ENCODE measurements at regions not wholly inside any gene's neighbourhood (a gene's known extent, or its start where the extent isn't known, plus 50 kb on each side); places are given as distances from the start of the nearest gene placed in this dataset.

GRCh38 chr1:220372451-220372850 lies 100.2 kb upstream of the RAB3GAP2 start:
- Mint-ChIP-seq H3K4me3 (no peak overlapping the region), H3K36me3 (no peaks in the 10 kb centered on the region), H3K4me1 (no peaks in the 10 kb centered on the region), H3K27ac (no peak overlapping the region), H3K9me3 (peaks cover 0 to 4% (median under 1%) of the 10 kb centered on the region in 8 donors), H3K27me3 (peaks cover 6 to 8% of the 10 kb centered on the region in 2 donors)
- Histone ChIP-seq H3K4me3 (ENCODE audit: low read length in 2 of 2) (no peak overlapping the region), H3K9me3 (ENCODE audit: control insufficient read depth in 1 of 2, low read length in 2 of 2) (no peaks in the 10 kb centered on the region), H3K27ac (ENCODE audit: low read depth, low read length) (no peak overlapping the region), H3K27me3 (ENCODE audit: insufficient read depth, low read length) (no peaks in the 10 kb centered on the region), H3K36me3 (ENCODE audit: insufficient read depth, low read length) (no peaks in the 10 kb centered on the region), H3K4me1 (ENCODE audit: insufficient read depth, low read length) (no peaks in the 10 kb centered on the region)
- no peak for DNase-seq
- POLR2A ChIA-PET (ENCODE audit: partially characterized antibody), result no interaction called here
- CTCF ChIA-PET (ENCODE audit: partially characterized antibody), result interaction anchor here (0.9 kb wide), 1 partner anchor 10 kb away, joined by 3 read pairs; no protein-coding TSS in a partner anchor
- intact Hi-C loops (cut with micrococcal nuclease), result no loop called here

- no peak for DNase-seq
- no peaks in the 10 kb centered on the region for H3K9me3 ChIP-seq (ENCODE audit: control insufficient read depth in 1 of 2, low read length in 2 of 2)
- Mint-ChIP-seq H3K9me3 (peaks cover 0 to 9% (median 2%) of the 10 kb centered on the region in 8 donors), H3K27ac (no peak overlapping the region), H3K27me3 (peaks cover 5 to 9% of the 10 kb centered on the region in 2 donors), H3K36me3 (no peaks in the 10 kb centered on the region), H3K4me1 (no peaks in the 10 kb centered on the region), H3K4me3 (no peak overlapping the region)
- H3K27ac ChIP-seq (ENCODE audit: low read depth, low read length), result no peak overlapping the region
- intact Hi-C loops (cut with micrococcal nuclease), result no loop called here
- ChIA-PET POLR2A (ENCODE audit: partially characterized antibody) (no interaction called here), CTCF (ENCODE audit: partially characterized antibody) (no interaction called here)
- H3K27me3 ChIP-seq (ENCODE audit: insufficient read depth, low read length), result no peaks in the 10 kb centered on the region
- H3K4me1 ChIP-seq (ENCODE audit: insufficient read depth, low read length), result no peaks in the 10 kb centered on the region
- no peak overlapping the region for H3K4me3 ChIP-seq (ENCODE audit: low read length in 2 of 2)
- H3K36me3 ChIP-seq (ENCODE audit: insufficient read depth, low read length), result no peaks in the 10 kb centered on the region
These were observed 99.1 kb upstream of the RAB3GAP2 start for GRCh38 chr1:220371324-220371723.

GRCh38 chr1:220370041-220370700 lies 97.9 kb upstream of the RAB3GAP2 start:
- Mint-ChIP-seq H3K36me3 (no peaks in the 10 kb centered on the region), H3K27me3 (peaks cover 5 to 7% of the 10 kb centered on the region in 2 donors), H3K27ac (no peak overlapping the region), H3K4me1 (no peaks in the 10 kb centered on the region), H3K4me3 (no peak overlapping the region), H3K9me3 (peaks cover 0 to 12% (median 2%) of the 10 kb centered on the region in 8 donors)
- CTCF ChIA-PET (ENCODE audit: partially characterized antibody), result no interaction called here
- no peaks in the 10 kb centered on the region for H3K27me3 ChIP-seq (ENCODE audit: insufficient read depth, low read length)
- DNase-seq, result no peak
- H3K27ac ChIP-seq (ENCODE audit: low read depth, low read length), result no peak overlapping the region
- no peaks in the 10 kb centered on the region for H3K4me1 ChIP-seq (ENCODE audit: insufficient read depth, low read length)
- POLR2A ChIA-PET (ENCODE audit: partially characterized antibody), result no interaction called here
- no peaks in the 10 kb centered on the region for H3K9me3 ChIP-seq (ENCODE audit: control insufficient read depth in 1 of 2, low read length in 2 of 2)
- no peaks in the 10 kb centered on the region for H3K36me3 ChIP-seq (ENCODE audit: insufficient read depth, low read length)
- intact Hi-C loops (cut with micrococcal nuclease), result no loop called here
- H3K4me3 ChIP-seq (ENCODE audit: low read length in 2 of 2), result no peak overlapping the region

GRCh38 chr1:220369511-220369910 lies 97.3 kb upstream of the RAB3GAP2 start:
- Histone ChIP-seq H3K27ac (ENCODE audit: low read depth, low read length) (no peak overlapping the region), H3K4me3 (ENCODE audit: low read length in 2 of 2) (no peak overlapping the region), H3K9me3 (ENCODE audit: control insufficient read depth in 1 of 2, low read length in 2 of 2) (no peaks in the 10 kb centered on the region), H3K27me3 (ENCODE audit: insufficient read depth, low read length) (no peaks in the 10 kb centered on the region), H3K4me1 (ENCODE audit: insufficient read depth, low read length) (no peaks in the 10 kb centered on the region), H3K36me3 (ENCODE audit: insufficient read depth, low read length) (no peaks in the 10 kb centered on the region)
- no peak overlapping the region for H3K27ac Mint-ChIP-seq
- H3K36me3 Mint-ChIP-seq, result no peaks in the 10 kb centered on the region
- H3K4me1 Mint-ChIP-seq, result no peaks in the 10 kb centered on the region
- peaks cover 0 to 12% (median 4%) of the 10 kb centered on the region in 8 donors for H3K9me3 Mint-ChIP-seq
- no peak for DNase-seq
- POLR2A ChIA-PET (ENCODE audit: partially characterized antibody), result no interaction called here
- CTCF ChIA-PET (ENCODE audit: partially characterized antibody), result no interaction called here
- intact Hi-C loops (cut with micrococcal nuclease), result no loop called here
- no peak overlapping the region for H3K4me3 Mint-ChIP-seq
- H3K27me3 Mint-ChIP-seq, result peaks cover 7 to 10% of the 10 kb centered on the region in 2 donors

GRCh38 chr1:220368352-220369265 lies 96.4 kb upstream of the RAB3GAP2 start:
- Histone ChIP-seq H3K27me3 (ENCODE audit: insufficient read depth, low read length) (no peaks in the 10 kb centered on the region), H3K36me3 (ENCODE audit: insufficient read depth, low read length) (no peaks in the 10 kb centered on the region), H3K4me1 (ENCODE audit: insufficient read depth, low read length) (no peaks in the 10 kb centered on the region), H3K4me3 (ENCODE audit: low read length in 2 of 2) (no peak overlapping the region), H3K9me3 (ENCODE audit: control insufficient read depth in 1 of 2, low read length in 2 of 2) (no peaks in the 10 kb centered on the region), H3K27ac (ENCODE audit: low read depth, low read length) (no peak overlapping the region)
- no peaks in the 10 kb centered on the region for H3K36me3 Mint-ChIP-seq
- peak overlapping the region in 1 of 7 donors; percentile 18 for H3K27ac Mint-ChIP-seq
- H3K27me3 Mint-ChIP-seq, result peaks cover 6 to 10% of the 10 kb centered on the region in 2 donors
- H3K4me3 Mint-ChIP-seq, result no peak overlapping the region
- H3K4me1 Mint-ChIP-seq, result no peaks in the 10 kb centered on the region
- CTCF ChIA-PET (ENCODE audit: partially characterized antibody), result no interaction called here
- no peak for DNase-seq
- POLR2A ChIA-PET (ENCODE audit: partially characterized antibody), result no interaction called here
- peaks cover 0 to 12% (median 4%) of the 10 kb centered on the region in 8 donors for H3K9me3 Mint-ChIP-seq
- intact Hi-C loops (cut with micrococcal nuclease), result no loop called here

GRCh38 chr1:220367833-220368232 lies 95.6 kb upstream of the RAB3GAP2 start:
- CTCF ChIA-PET (ENCODE audit: partially characterized antibody), result no interaction called here
- H3K9me3 ChIP-seq (ENCODE audit: control insufficient read depth in 1 of 2, low read length in 2 of 2), result no peaks in the 10 kb centered on the region
- H3K4me1 ChIP-seq (ENCODE audit: insufficient read depth, low read length), result no peaks in the 10 kb centered on the region
- H3K27ac ChIP-seq (ENCODE audit: low read depth, low read length), result no peak overlapping the region
- no peaks in the 10 kb centered on the region for H3K27me3 ChIP-seq (ENCODE audit: insufficient read depth, low read length)
- Mint-ChIP-seq H3K4me3 (no peak overlapping the region), H3K27me3 (peaks cover 6 to 9% of the 10 kb centered on the region in 2 donors), H3K9me3 (peaks cover 0 to 12% (median 4%) of the 10 kb centered on the region in 8 donors), H3K4me1 (no peaks in the 10 kb centered on the region), H3K36me3 (no peaks in the 10 kb centered on the region), H3K27ac (no peak overlapping the region)
- intact Hi-C loops (cut with micrococcal nuclease), result no loop called here
- POLR2A ChIA-PET (ENCODE audit: partially characterized antibody), result no interaction called here
- H3K4me3 ChIP-seq (ENCODE audit: low read length in 2 of 2), result no peak overlapping the region
- H3K36me3 ChIP-seq (ENCODE audit: insufficient read depth, low read length), result no peaks in the 10 kb centered on the region
- no peak for DNase-seq

- Mint-ChIP-seq H3K4me1 (no peaks in the 10 kb centered on the region), H3K27me3 (peaks cover 6 to 11% of the 10 kb centered on the region in 2 donors), H3K9me3 (peaks cover 0 to 12% (median 4%) of the 10 kb centered on the region in 8 donors), H3K27ac (no peak overlapping the region), H3K36me3 (no peaks in the 10 kb centered on the region), H3K4me3 (no peak overlapping the region)
- no peaks in the 10 kb centered on the region for H3K9me3 ChIP-seq (ENCODE audit: control insufficient read depth in 1 of 2, low read length in 2 of 2)
- H3K27me3 ChIP-seq (ENCODE audit: insufficient read depth, low read length), result no peaks in the 10 kb centered on the region
- H3K27ac ChIP-seq (ENCODE audit: low read depth, low read length), result no peak overlapping the region
- DNase-seq, result no peak
- no peak overlapping the region for H3K4me3 ChIP-seq (ENCODE audit: low read length in 2 of 2)
- intact Hi-C loops (cut with micrococcal nuclease), result no loop called here
- H3K4me1 ChIP-seq (ENCODE audit: insufficient read depth, low read length), result no peaks in the 10 kb centered on the region
- ChIA-PET CTCF (ENCODE audit: partially characterized antibody) (no interaction called here), POLR2A (ENCODE audit: partially characterized antibody) (no interaction called here)
- no peaks in the 10 kb centered on the region for H3K36me3 ChIP-seq (ENCODE audit: insufficient read depth, low read length)
These were observed 94.0 kb upstream of the RAB3GAP2 start for GRCh38 chr1:220366269-220366668.

All from CD4-positive, alpha-beta memory T cell (primary cell).